Lower leg skin (tissue), 3 donors: ENCODE measurements at regions not wholly inside any gene's neighbourhood (a gene's known extent, or its start where the extent isn't known, plus 50 kb on each side); places are given as distances from the start of the nearest gene placed in this dataset.

Source experiments
- CTCF ChIP-seq, 3 donors: fragments of 450-650 bp; IDR thresholded peaks; one replicate each; pipeline ENCODE4 v1.5.1; 2016; ENCODE audit warnings: antibody characterized with exemption in 3 of 3, mild to moderate bottlenecking in 3 of 3, moderate library complexity in 2 of 3
- POLR2A ChIP-seq, 2 donors: fragments of 450-650 bp; IDR thresholded peaks; one replicate each; pipeline ENCODE4 v1.6.1; 2016 to 2017; ENCODE audit warnings: antibody characterized with exemption in 2 of 2, mild to moderate bottlenecking in 1 of 2, moderate library complexity in 1 of 2

GRCh38 chr3:72193771-72194430 lies 409.0 kb upstream of the PROK2 start:
- TF ChIP-seq CTCF (IDR thresholded peaks at IDR 0.05) (no peak), POLR2A (IDR thresholded peaks at IDR 0.05) (no peak)
